ENCODE measurements at regions not wholly inside any gene's neighbourhood (a gene's known extent, or its start where the extent isn't known, plus 50 kb on each side); places are given as distances from the start of the nearest gene placed in this dataset.
A peak's percentile ranks its signal among the peaks of the same experiment; 100 is the strongest.
"Not testable (repeated sequence)": the region's sequence is repeated elsewhere in the genome, so short reads cannot be mapped to it uniquely, and the experiment has no call there.

DNA sequence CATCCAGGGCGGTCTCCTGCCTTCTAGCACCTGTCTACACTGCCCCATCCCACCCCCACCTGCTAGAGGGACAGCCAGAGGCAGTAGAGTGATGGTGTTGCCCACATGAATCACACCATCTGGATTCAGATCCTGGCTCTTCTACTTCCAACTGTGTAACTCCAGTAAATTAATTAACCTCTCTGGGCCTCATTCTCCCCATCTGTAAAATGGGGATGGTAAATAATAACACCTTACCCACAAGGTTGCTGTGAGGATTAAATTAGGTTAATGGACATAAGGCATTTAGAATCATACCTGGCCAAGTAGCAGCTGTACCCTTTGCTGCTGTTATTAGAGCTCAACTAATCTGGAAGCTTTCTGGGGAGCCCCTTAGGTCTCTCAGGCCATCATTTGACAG is 149.6 kb upstream of the BCOR start:
- DNase-seq (ENCODE audit: low read depth in 2 of 2): no peak

DNA sequence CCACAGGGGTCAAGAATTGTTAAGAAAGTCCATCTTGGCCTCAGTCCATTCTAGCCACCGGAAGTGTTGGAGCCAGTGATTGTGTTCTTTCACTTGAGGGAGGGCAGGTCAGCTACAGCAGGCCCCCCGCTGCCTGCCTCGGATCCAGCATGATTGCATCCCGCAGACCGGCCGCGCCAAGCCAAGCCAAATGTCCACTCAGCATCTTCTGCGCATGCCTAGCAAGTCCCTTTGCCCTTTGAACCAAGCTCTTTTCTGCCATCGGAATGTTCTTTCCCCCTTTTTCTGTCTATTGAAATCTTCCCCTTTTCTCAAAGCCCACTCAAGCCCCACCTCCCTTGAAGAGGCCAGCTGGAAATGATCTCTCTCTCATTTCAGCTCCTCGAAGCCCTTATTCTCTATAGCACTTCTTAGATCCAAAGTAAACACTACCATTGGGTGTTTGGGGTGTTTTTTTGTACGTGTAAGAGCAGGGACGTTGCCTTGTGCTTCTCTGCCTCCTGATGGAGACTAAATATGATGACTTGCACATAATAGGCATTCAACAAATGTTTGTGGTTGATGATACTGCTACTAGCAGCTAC is 147.8 kb upstream of the BCOR start:
- DNase-seq (ENCODE audit: low read depth in 2 of 2): peak in 1 of 2 donors; percentile 32

DNA sequence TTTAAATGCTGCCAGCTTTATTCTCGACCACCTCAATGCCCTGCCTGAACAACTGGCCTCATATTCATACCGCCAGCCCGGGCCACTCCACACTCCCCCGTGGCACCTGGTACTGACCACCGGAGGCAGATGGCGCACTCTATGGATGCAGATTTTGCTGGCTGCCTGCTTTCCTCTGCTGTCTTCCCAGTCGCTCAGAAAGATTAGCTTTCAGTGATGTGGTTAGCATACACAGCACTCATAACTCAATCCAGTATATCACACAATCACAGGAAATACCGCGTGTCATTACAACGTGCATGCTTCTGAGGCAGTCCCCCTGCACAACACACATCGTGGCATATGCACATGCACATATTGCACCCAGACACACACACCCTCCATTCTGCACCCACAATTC is 147.2 kb upstream of the BCOR start:
- DNase-seq (ENCODE audit: low read depth in 2 of 2): peak; percentile 65 to 81

DNA sequence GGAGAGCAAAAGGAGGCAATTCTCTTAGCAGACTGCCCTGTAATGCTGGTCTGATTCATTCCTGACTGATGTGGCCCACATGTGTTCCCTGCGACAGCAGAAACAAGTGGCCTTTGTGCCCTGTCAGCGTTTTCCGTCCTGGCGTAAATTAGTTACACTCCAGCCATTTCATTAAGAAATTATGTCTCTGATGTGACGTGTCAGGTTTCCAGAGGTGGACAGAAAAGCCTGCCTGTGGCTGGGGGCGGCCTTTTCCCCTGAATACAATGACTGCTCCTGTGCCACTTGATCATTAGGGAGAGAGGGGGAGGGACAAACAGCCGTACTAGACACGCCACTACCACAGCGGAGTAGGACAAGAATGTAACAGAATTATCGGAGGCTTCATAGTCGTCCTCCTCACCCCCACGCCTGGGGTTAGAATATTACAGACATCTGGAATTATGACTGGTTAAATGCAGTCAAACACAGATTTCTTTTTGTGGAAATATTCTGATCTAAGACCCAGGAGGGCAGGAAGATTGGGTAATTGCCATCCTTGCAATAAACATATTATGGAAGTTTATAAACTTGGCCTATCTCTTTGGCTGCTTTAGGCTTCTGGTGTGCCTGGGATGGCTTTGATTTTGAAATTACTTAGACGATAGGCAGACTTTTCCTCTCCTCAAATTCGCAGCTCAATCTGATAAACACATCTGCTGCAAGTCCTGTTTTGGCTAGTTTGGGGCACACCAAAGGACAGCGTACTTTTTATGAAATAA is 146.2 kb upstream of the BCOR start:
- no peak for DNase-seq (ENCODE audit: low read depth in 2 of 2)

DNA sequence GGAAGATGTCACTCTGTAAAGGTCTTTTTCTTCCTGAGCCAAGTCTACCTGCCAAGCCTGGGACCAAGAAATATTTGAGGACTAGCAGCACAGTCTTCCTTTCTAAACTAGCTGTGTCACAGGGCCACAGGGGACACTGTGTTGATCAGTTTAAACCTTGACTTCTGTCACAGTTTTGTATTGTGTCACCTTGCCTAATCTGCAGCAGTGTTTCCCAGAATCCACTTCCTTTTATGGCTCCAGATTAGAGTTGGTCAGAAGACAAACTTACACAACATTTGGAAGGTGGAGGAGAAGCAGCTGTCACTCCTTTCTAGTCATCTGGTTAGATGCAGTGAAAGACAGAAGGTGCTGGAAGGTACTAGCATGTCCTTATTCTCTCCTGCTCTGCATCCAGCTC is 143.1 kb upstream of the BCOR start:
- DNase-seq (ENCODE audit: low read depth in 2 of 2): no peak

DNA sequence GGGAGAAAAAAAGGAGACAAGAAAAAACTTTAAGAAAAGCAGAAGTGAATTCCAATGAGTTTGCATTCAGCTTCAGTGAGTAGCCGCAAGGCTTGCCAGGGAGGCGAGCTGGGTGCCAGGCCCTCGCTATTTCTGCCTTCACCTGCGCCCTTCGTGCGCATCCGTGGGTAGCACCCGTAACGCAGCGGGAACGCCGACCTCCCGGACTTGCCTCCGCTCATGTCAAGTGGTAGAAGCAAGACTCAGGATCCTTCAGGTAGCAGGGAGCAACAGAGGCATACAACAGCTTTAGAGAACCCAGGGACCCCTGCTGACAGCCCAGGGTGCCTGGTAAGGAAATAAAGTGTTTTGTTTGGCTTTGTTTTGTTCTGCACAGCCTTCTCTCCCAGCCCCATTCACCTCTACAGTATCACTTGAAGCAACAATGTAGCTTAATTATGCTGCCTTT is 140.0 kb upstream of the BCOR start:
- no peak for DNase-seq (ENCODE audit: low read depth in 2 of 2)

DNA sequence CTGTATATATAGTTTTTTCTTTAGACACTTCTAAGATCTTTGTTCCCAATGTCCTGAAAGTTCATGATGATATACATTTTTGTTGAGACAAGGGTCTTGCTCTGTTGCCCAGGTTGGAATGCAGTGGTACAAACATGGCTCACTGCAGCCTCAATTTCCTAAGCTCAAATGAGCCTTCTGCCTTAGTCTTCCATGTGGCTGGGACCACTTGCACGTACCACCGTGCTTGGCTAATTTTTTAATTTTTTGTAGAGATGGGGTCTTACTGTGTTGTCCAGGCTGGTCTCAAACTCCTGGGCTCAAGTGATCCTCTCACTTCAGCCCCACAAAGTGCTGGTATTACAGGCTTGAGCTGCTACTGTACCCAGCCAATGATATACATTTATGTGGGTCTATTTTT is 132.9 kb upstream of the BCOR start:
- no peak for DNase-seq (ENCODE audit: low read depth in 2 of 2)

DNA sequence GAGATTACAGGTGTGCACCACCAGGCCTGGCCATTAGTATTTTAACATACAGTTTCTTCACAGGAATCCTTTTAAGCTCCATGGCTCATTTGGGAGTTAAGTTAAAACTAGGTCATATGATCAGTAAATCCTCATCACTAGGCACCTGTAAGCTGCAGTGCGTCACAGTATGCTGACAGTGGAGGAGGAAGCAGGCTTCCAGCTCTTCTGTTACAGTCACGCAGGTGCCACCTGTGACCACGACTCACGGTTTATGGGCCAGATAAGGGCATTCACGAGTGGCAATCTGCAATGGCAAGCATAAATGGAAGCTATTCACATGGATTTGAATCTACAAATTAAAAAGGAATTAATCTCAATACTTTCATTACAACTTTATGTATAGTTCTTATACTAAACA is 129.4 kb upstream of the BCOR start:
- no peak for DNase-seq (ENCODE audit: low read depth in 2 of 2)

DNA sequence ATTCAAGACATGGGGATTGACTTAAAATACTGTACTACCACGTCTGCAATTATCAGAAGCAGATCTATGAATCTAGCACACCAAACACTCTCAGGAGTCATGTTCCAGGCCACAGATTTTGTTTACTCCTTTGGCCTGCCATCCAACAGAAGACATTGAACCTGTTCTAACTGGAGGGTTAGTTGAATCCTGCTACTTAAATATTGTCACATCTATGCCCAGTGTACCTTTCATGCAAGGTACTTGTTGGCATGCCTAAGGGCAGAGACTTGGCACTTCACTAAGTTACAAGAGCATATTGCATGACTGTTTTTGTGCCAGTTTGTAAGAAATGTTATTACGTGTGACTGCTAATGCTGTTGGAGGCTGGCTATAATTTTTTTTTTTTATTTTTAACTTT is 126.9 kb upstream of the BCOR start:
- DNase-seq (ENCODE audit: low read depth in 2 of 2): no peak

DNA sequence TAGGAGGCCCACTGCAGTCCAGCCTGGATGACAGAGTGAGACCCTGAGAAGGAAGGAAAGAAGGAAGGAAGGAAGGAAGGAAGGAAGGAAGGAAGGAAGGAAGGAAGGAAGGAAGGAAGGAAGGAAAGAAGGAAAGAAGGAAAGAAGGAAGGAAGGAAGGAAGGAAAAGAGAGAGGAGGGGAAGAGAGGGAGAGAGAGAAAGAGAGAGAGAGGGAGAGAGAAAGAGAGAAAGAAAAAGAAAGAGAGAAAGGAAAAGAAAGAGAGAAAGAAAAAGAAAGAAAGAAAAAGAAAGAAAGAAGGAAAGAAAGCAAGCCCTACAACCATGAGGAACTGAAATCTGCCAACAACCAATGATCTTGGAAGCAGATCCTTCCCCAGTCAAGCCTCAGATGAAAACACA is 124.9 kb upstream of the BCOR start:
- not testable (repeated sequence) for DNase-seq (ENCODE audit: low read depth in 2 of 2)

DNA sequence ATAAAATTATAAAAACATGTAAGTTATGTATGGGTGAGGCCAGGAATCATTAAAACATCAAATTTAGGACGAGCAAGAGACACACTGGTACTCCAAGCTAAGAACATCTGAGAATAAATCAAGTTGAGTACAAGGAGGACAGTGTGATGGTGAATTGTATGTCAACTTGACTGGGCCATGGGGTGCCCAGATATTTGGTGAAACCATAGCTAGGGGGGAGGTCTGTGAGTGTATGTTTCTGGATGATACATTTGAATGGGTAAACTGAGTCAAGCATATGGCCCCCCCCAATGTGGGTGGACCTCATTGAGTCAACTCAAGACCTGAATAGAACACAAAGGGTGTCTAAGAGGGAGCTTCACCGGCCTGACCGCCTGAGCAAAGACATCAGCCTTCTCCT is 115.3 kb upstream of the BCOR start:
- no peak for DNase-seq (ENCODE audit: low read depth in 2 of 2)

DNA sequence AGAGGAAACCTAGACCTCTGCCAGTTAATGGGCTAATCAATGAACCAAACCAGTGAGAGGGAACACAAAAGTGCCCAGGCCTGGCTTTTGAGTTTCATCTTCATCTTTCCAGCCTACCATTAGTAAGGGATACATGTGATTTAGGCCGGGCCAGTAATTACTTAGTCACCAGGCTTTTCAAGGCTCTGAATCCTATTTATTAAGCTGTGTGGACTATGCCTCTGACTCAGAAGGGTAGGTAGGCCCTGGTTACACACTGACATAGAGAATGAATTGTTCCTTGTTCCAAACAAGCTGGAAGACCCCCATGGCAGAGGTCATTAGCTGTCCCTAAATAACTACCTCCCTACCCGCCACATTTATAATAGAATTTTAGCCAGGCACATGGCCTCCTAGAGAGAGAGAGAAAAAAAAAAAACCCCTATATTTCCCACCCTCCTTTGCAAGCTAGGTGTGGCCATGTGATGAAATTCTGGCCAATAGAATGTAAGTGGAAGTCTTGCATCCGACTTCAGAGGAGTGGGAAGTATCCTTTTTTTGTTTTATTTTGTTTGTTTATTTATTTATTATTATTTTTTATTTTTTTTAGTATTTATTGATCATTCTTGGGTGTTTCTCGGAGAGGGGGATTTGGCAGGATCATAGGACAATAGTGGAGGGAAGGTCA is 112.3 kb upstream of the BCOR start:
- DNase-seq (ENCODE audit: low read depth in 2 of 2): no peak

DNA sequence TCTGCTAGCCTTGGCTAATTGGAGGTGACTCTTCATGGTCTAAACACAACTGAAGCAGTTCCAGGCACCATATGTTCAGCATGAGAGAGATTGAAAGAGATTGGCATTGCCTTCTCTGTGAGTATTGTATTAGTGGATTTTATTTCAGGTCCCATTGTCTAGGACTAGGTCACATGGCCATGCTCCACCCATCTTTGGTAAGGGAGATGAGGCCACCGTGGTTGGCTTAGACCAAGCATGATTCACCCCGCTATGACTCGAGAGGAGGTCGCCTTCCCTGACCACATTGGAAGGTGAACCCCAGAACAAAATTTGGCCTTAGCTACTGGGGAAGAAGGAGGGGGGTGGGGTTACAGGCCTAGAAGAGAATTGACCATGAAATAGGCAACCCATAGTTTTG is 109.9 kb upstream of the BCOR start:
- no peak for DNase-seq (ENCODE audit: low read depth in 2 of 2)

DNA sequence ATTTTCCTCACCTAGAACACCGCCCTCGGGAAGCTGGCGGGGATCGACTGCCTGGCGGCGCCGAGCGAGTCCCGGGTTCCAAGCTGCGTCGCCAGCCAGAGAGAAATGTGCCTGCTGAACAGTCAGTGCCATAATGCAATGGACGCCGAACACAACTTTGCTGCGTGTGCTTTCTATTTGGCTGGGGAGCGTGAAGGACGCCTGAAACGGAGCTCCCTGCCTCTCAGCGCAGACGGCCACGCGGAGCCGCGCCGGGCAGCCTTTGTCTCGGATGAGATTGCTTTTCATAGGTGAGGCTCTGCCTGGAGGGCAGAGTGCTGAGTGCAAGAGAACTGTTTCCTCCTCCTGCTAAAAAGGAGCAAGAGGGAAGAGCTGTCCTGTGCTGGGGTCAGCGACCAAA is 107.7 kb upstream of the BCOR start:
- DNase-seq (ENCODE audit: low read depth in 2 of 2): no peak

DNA sequence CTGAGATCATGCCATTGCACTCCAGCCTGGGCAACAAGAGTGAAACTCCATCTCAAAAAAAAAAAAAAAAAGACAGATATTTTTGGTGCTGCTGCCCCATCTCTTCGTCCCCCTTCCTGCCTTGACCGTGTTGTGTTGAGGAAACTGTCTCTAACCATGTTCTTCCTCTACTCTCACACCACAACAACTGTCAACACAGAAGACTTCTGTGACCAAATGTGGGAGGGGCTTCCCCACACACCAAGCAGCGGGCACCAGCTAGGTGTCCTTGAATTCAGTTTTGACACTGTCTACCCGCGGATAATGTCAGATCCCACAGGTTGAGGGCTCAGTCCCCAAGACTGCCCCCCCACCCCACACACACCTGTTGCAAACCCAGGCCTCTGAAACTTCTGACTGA is 104.7 kb upstream of the BCOR start:
- no peak for DNase-seq (ENCODE audit: low read depth in 2 of 2)

DNA sequence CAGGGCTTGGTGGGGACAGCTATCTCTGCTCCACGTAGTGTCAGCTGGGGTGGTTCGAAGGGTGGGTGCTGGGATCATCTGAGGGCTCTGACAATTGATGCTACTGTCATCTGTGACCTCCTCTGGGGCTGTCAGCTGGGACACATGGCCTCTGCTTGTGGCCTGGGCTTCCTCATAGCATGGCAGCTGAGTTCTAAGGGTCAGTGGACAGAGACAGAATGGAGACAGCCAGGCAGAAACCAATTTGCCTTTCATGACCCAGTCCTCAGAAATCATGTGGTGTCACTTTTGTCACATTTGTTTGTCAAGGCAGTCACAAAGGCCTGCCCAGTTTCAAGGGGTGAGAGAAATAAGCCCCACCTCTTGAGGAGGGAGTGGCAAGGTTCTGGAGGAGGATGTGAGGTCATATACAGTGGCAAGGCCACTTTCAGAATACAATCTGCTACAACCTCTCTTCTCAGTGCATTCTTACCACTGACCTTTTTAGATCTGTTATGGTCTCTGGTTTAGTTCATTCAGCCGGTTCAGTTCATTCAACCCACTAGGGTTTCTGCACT is 103.6 kb upstream of the BCOR start:
- DNase-seq (ENCODE audit: low read depth in 2 of 2): no peak

DNA sequence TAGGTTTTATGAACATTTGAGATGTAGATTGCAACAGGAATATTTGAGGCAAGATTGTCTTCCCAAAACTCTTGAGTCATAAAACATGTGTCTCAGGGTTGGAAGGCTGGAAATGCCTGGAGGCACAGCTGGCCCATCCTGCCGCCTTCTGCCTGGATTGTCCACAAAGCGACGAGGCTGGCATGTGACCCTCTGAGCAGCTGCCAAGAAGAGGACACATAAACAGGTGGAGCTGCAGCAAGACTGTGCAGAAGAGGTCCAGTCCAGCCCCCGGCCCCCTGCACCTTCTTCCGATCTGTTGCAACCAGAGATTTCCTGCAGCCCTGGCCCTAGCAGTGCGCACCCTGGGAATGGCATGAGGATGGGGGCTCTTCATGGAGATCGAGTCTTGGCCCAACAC is 101.9 kb upstream of the BCOR start:
- DNase-seq (ENCODE audit: low read depth in 2 of 2): no peak

DNA sequence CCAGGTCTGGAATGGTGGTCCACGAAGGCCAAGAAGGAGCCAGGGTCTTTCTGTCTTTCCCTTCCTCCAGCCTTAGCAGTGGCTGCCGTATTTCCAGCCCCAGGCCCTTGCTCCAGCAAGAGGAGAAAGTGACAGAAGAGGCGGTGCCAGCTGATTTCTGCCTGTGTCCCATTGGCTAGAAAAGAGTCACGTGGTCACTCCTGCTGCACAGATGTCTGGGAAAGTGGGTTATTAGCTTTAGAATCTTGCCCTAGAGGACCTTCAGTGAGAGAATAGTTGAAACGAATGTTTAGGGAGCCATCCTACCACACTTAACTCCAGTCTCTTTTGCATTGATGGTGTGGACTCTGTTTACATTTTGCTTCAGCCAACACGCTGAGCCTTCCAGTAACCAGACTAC is 99.3 kb upstream of the BCOR start:
- no peak for DNase-seq (ENCODE audit: low read depth in 2 of 2)

DNA sequence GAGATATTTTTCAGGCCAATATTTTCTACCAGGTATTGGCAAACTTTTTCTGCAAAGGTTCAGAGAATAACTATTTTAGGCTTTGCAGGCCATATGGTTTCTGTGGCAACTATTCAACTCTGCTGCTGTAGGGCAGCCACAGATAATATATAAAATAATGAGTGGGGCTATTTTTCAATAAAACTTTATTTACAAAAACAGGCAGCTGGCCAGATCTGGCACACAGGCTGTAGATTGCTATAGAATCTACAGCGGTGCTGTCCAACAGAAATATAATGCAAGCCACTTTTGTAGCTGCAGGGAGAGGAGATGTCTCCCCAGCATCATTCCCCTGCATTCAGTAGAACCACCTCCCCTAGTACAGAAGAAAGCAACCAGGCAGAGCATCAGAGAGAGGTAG is 97.6 kb upstream of the BCOR start:
- DNase-seq (ENCODE audit: low read depth in 2 of 2): no peak

DNA sequence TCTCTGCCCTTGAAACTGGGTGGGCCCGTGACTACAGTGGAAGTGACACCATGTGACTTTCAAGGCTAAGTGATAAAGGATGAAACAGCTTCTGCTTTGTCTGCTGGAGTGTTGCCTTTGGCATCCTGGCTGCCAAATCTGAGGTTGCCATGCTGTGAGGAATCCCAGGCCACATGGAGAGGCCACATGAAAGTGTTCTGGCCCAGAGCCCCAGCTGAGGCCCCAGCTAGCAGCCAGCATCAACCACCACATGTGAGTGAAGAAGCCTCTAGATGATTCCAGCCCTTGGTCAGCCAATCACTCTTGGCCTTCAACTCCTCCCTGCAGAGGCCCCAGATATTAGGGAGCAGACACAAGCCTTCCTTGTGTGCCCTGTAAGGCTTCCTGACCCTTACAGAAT is 94.4 kb upstream of the BCOR start:
- no peak for DNase-seq (ENCODE audit: low read depth in 2 of 2)

DNA sequence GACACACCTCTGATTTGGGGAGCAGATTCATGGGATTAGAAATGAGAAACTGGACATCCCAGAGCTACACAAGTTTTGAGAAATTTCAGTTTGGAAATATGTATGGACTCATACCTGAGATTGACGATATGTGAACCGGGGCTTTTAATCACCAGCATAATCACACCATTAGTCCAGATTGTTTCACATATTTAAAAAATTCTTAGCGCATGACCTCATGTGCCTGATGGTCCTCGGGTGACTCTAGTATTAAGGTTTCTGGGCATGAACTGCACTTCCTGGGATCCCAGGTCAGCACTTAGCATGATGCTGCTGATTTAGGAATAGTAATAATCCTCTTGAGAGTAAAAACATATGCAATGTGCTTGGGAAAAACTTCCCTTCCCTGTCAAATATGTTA is 91.9 kb upstream of the BCOR start:
- DNase-seq (ENCODE audit: low read depth in 2 of 2): no peak

DNA sequence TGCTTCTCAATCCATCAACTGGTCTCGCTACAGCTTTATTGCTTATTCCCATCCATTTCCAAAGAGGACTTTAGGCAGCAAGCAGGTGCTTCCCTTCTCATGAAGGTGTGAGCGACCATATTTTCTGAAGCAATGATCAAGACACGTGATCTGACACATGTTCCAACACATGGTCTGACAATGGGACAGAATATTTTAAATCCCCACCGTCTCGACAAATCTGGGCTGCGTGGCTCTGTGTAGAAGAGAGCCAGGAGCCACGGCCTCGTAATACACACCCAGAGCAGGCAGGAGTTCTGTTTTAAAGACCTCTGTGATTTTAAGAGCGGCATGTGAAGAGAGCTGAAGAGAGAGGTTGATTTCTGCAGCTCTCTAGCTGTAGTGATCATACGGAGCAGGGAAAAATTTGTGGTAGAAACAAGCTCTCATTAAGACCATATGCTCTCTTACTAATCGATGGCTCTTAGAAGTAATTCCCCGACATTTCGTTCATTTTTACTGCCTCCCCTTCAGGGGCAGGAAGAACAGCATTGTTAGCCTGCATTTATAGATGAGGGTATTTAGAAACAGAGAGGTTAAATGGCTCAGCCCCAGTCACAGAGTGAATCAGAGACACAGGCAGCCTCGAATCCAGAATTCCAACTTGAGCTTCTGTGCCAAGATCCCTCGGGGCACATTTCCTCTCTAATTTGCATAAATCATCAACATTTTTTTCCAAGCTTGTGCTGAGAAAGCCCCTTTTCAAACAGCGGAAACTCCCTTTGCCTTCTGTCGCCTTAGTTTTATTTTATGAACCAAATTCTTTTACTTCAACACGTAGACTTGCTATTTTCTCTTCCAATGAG is 91.0 kb upstream of the BCOR start:
- DNase-seq (ENCODE audit: low read depth in 2 of 2): peak in 1 of 2 donors; percentile 25
